ENCODE measurements at regions not wholly inside any gene's neighbourhood (a gene's known extent, or its start where the extent isn't known, plus 50 kb on each side); places are given as distances from the start of the nearest gene placed in this dataset.

DNA sequence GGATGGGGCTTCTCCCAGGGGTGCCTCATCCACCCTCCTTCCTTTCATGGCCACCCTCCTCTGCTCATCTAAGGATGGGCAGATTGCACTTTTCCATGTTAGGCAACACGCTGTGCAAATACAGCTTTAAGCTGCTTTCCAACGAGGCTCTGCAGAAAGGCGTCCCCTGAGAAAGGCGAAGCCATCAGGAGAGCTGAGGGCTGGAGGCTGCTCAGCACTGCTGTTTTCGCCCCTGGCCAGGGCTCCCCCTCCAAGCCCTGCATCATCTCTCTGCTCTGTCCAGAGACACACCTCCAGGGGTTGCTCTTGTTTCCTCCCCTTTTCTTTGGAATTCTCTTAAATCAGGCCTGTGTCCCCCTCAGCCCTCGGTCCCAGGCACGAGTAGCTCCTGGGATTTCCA lies 526.1 kb downstream of the CDH26 start:
- intact Hi-C loops (cut with micrococcal nuclease): no loop called here
- peaks cover 13% of the 10 kb centered on the region for H3K27me3 ChIP-seq (ENCODE audit: low read depth)
- H3K4me1 ChIP-seq: no peaks in the 10 kb centered on the region
- no peak for DNase-seq
- no peaks in the 10 kb centered on the region for H3K9me3 ChIP-seq (replicated peaks)
- no peak overlapping the region for H3K27ac ChIP-seq (replicated peaks)
- no peaks in the 10 kb centered on the region for H3K36me3 ChIP-seq
- TF ChIP-seq, protein P1, sequence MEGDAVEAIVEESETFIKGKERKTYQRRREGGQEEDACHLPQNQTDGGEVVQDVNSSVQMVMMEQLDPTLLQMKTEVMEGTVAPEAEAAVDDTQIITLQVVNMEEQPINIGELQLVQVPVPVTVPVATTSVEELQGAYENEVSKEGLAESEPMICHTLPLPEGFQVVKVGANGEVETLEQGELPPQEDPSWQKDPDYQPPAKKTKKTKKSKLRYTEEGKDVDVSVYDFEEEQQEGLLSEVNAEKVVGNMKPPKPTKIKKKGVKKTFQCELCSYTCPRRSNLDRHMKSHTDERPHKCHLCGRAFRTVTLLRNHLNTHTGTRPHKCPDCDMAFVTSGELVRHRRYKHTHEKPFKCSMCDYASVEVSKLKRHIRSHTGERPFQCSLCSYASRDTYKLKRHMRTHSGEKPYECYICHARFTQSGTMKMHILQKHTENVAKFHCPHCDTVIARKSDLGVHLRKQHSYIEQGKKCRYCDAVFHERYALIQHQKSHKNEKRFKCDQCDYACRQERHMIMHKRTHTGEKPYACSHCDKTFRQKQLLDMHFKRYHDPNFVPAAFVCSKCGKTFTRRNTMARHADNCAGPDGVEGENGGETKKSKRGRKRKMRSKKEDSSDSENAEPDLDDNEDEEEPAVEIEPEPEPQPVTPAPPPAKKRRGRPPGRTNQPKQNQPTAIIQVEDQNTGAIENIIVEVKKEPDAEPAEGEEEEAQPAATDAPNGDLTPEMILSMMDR (IDR thresholded peaks at IDR 0.05; ENCODE audit: borderline replicate concordance): no peak
- H3K4me3 ChIP-seq: no peak overlapping the region

- TF ChIP-seq, protein P1 (IDR thresholded peaks at IDR 0.05; ENCODE audit: borderline replicate concordance): no peak
- peaks cover 13% of the 10 kb centered on the region for H3K27me3 ChIP-seq (ENCODE audit: low read depth)
- H3K27ac ChIP-seq (replicated peaks): no peak overlapping the region
- no peak overlapping the region for H3K4me3 ChIP-seq
- no peak for DNase-seq
- no peaks in the 10 kb centered on the region for H3K36me3 ChIP-seq
- no peaks in the 10 kb centered on the region for H3K9me3 ChIP-seq (replicated peaks)
- intact Hi-C loops (cut with micrococcal nuclease): no loop called here
- H3K4me1 ChIP-seq: no peaks in the 10 kb centered on the region
These were observed 527.0 kb downstream of the CDH26 start for GRCh38 chr20:60485012-60485760.

- H3K9me3 ChIP-seq (replicated peaks): no peaks in the 10 kb centered on the region
- no peak overlapping the region for H3K27ac ChIP-seq (replicated peaks)
- no peaks in the 10 kb centered on the region for H3K36me3 ChIP-seq
- intact Hi-C loops (cut with micrococcal nuclease): no loop called here
- H3K27me3 ChIP-seq (ENCODE audit: low read depth): peaks cover 13% of the 10 kb centered on the region
- no peak for DNase-seq
- no peaks in the 10 kb centered on the region for H3K4me1 ChIP-seq
- TF ChIP-seq, protein P1 (IDR thresholded peaks at IDR 0.05; ENCODE audit: borderline replicate concordance): no peak
- no peak overlapping the region for H3K4me3 ChIP-seq
These were observed 528.1 kb downstream of the CDH26 start for GRCh38 chr20:60486315-60486714.

- no peaks in the 10 kb centered on the region for H3K4me1 ChIP-seq
- H3K36me3 ChIP-seq: no peaks in the 10 kb centered on the region
- H3K9me3 ChIP-seq (replicated peaks): no peaks in the 10 kb centered on the region
- H3K4me3 ChIP-seq: no peak overlapping the region
- no peak for DNase-seq
- TF ChIP-seq, protein P1 (IDR thresholded peaks at IDR 0.05; ENCODE audit: borderline replicate concordance): no peak
- H3K27me3 ChIP-seq (ENCODE audit: low read depth): peaks cover 11% of the 10 kb centered on the region
- intact Hi-C loops (cut with micrococcal nuclease): no loop called here
- H3K27ac ChIP-seq (replicated peaks): no peak overlapping the region
These were observed 528.7 kb downstream of the CDH26 start for GRCh38 chr20:60486937-60487336.

GRCh38 chr20:60490217-60491050 lies 532.2 kb downstream of the CDH26 start:
- H3K4me1 ChIP-seq: no peaks in the 10 kb centered on the region
- H3K27me3 ChIP-seq (ENCODE audit: low read depth): no peaks in the 10 kb centered on the region
- no peak overlapping the region for H3K4me3 ChIP-seq
- H3K9me3 ChIP-seq (replicated peaks): no peaks in the 10 kb centered on the region
- intact Hi-C loops (cut with micrococcal nuclease): no loop called here
- TF ChIP-seq, protein P1 (IDR thresholded peaks at IDR 0.05; ENCODE audit: borderline replicate concordance): no peak
- no peaks in the 10 kb centered on the region for H3K36me3 ChIP-seq
- DNase-seq: no peak
- H3K27ac ChIP-seq (replicated peaks): peak overlapping the region; percentile 38
